HUES48 (cell line): ENCODE measurements at regions not wholly inside any gene's neighbourhood (a gene's known extent, or its start where the extent isn't known, plus 50 kb on each side); places are given as distances from the start of the nearest gene placed in this dataset.
"Not testable (repeated sequence)": the region's sequence is repeated elsewhere in the genome, so short reads cannot be mapped to it uniquely, and the experiment has no call there.

ENCODE experiments used
- H3K27ac ChIP-seq: one replicate; pipeline ENCODE4 v1.7.0; 2013; ENCODE audit warnings: low read depth, low read length, inconsistent platforms
- H3K27me3 ChIP-seq: 2 replicates; pipeline ENCODE4 v1.6.1; 2013; ENCODE audit warnings: mild to moderate bottlenecking, low read length; ENCODE audit not compliant: control insufficient read depth, insufficient read depth
- H3K36me3 ChIP-seq: 2 replicates; pipeline ENCODE4 v1.6.1; 2013; ENCODE audit warnings: low read length; ENCODE audit not compliant: control insufficient read depth, insufficient read depth
- H3K4me1 ChIP-seq: 2 replicates; pipeline ENCODE4 v1.6.1; 2013; ENCODE audit warnings: mild to moderate bottlenecking, low read length; ENCODE audit not compliant: control insufficient read depth, insufficient read depth
- H3K4me3 ChIP-seq: 2 replicates; pipeline ENCODE4 v1.5.1; 2013; ENCODE audit warnings: mild to moderate bottlenecking, low read depth, low read length
- H3K9ac ChIP-seq: 2 replicates; pipeline ENCODE4 v1.6.1; 2013; ENCODE audit warnings: mild to moderate bottlenecking, low read depth, low read length, moderate library complexity
- H3K9me3 ChIP-seq: 2 replicates; pipeline ENCODE4 v1.6.1; 2013; ENCODE audit warnings: low read length; ENCODE audit not compliant: control insufficient read depth, insufficient read depth

DNA sequence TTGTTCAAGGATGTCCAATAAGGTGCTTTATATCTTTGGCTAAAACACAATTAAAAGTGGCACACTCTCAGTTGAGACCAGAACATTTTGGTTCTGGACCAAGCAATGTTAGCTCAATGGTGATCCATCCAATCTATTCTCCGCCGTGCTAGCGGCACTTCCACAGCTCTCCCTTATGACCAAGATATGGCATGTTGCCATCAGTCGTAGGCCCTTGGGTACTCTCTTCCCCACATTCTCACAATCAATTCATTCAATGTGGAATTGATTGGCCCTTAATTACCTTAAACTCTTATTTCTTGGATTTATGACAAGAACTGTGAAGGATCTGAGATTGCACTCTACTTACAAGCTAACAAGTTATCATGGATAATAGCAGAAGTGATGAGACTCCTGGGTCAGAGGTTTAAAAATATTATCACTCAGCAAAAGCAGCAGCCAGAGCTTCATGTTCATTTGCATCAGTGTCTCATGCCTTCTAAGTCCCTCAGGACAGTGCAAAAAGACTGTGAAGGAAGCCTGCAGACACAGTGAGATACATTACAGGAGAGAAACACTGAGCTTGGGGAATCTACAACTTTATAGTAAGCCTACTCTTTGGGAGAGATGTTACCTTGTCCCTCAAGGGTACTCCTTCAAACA, 80.0 kb upstream of the ARG1 start:
- Histone ChIP-seq H3K9ac (no peak overlapping the region), H3K36me3 (no peaks in the 10 kb centered on the region), H3K4me3 (no peak overlapping the region), H3K4me1 (peaks cover 3% of the 10 kb centered on the region; the same call in 1 of the 2 replicates), H3K9me3 (no peaks in the 10 kb centered on the region), H3K27me3 (no peaks in the 10 kb centered on the region), H3K27ac (no peak overlapping the region)

DNA sequence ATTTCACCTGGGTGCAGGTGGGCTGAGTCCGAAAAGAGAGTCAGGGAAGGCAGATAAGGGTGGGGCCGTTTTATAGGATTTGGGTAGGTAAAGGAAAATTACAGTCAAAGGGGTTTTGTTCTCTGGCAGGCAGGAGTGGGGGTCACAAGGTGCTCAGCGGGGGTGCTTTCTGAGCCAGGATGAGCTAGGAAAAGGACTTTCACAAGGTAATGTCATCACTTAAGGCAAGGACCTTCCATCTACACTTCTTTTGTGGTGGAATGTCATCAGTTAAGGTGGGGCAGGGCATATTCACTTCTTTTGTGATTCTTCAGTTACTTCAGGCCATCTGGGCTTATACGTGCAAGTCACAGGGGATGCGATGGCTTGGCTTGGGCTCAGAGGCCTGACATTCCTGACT, 68.6 kb upstream of the ARG1 start:
- not testable (repeated sequence) for H3K36me3 ChIP-seq, H3K4me3 ChIP-seq
- peaks cover 11% of the 10 kb centered on the region for H3K4me1 ChIP-seq

GRCh38 chr6:131510094-131510493, 62.9 kb upstream of the ARG1 start:
- Histone ChIP-seq H3K36me3 (no peaks in the 10 kb centered on the region), H3K27me3 (no peaks in the 10 kb centered on the region), H3K9me3 (peaks cover 4% of the 10 kb centered on the region; the same call in 1 of the 2 replicates), H3K27ac (peak overlapping the region; percentile 86), H3K4me1 (peaks cover 11% of the 10 kb centered on the region), H3K4me3 (no peak overlapping the region), H3K9ac (peak overlapping the region; percentile 10; the same call in 1 of the 2 replicates)

More for the DNA sequence above, 68.6 kb upstream of the ARG1 start:
- not testable (repeated sequence) for H3K9ac ChIP-seq, H3K9me3 ChIP-seq, H3K27ac ChIP-seq, H3K27me3 ChIP-seq

GRCh38 chr6:131510591-131510990, 62.4 kb upstream of the ARG1 start:
- Histone ChIP-seq H3K4me3 (no peak overlapping the region), H3K27me3 (no peaks in the 10 kb centered on the region), H3K9ac (peak overlapping the region; percentile 10; the same call in 1 of the 2 replicates), H3K36me3 (no peaks in the 10 kb centered on the region), H3K4me1 (peaks cover 11% of the 10 kb centered on the region), H3K9me3 (peaks cover 4% of the 10 kb centered on the region; the same call in 1 of the 2 replicates), H3K27ac (peak overlapping the region; percentile 86)

DNA sequence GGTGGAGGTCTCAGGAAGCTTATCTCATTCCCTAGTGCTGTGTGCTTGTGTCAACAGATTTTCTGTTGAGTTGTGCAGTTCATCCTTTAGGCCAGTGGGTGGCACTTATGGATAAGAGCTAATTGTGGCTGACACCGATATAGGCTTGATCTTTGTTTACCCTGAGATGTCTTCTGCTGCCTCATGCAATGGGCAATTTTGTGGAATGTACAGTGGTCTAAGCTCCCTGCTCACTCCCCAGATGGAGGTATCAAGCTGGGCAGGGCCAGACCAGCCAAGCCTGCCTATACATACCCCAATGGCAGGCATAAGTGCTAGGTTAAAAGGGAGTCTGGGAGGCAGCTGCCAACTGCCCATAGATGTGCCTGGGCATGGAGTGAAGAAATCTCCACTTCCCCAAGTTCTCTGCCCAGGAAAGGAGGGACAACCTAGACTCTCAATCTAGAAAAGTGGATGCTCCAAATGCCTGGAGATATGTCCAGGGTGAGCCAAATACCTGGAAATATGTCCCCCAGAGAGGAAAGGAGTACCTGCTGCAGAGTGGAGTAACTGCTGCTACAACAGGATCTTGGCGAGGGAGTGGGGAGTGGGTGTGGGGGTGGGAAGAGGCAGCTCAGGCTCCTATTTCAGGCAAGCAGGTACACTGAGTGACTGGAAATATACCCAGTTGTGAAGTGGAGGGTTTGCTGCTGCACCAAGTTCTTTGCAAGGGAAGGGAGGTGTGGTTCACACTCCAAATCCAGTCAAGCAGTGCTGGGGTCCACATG, 53.2 kb upstream of the ARG1 start:
- Histone ChIP-seq H3K4me1 (peaks cover 3% of the 10 kb centered on the region; the same call in 1 of the 2 replicates), H3K27ac (no peak overlapping the region), H3K4me3 (no peak overlapping the region), H3K9ac (no peak overlapping the region), H3K36me3 (no peaks in the 10 kb centered on the region), H3K27me3 (no peaks in the 10 kb centered on the region), H3K9me3 (no peaks in the 10 kb centered on the region)
